NCI-H774 (cell line): ENCODE measurements at regions not wholly inside any gene's neighbourhood (a gene's known extent, or its start where the extent isn't known, plus 50 kb on each side); places are given as distances from the start of the nearest gene placed in this dataset.

ENCODE experiments used
- DNase-seq: peaks from one replicate; lab custom pipeline; 2025; lab: John Stamatoyannopoulos, UW

DNA sequence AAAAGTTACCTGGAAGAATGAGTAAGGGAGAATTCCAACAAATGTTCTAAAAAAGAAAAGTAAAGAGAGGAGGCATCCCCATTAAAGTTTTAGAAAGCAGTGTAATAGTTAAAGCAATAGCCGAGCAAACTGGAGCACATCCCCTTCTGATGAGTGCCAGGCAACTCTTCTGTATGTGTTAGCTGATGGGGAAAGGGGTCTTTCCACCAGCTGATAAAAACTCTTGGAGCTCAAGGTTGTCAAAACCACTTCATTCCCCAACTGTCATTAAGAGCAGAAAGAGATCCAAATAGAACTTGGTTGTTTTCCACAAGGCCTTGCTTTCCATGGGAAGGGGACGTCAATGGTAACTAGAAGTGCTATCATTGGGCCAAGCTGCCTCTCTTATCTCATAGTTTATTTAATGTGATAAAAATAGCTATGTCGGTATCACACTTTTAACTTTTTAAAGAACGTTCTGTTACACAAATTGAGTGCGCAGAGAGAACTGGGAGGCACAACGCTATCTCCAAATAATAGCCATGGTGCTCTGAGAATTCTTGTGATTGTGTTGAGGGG, 116.9 kb downstream of the POLR2M start:
- no peak for DNase-seq

GRCh38 chr15:57824186-57824585, 117.7 kb downstream of the POLR2M start:
- no peak for DNase-seq

GRCh38 chr15:57827021-57827420, 120.5 kb downstream of the POLR2M start:
- no peak for DNase-seq

GRCh38 chr15:57827971-57828370, 121.5 kb downstream of the POLR2M start:
- no peak for DNase-seq

GRCh38 chr15:57832183-57832582, 125.7 kb downstream of the POLR2M start:
- DNase-seq: no peak

DNA sequence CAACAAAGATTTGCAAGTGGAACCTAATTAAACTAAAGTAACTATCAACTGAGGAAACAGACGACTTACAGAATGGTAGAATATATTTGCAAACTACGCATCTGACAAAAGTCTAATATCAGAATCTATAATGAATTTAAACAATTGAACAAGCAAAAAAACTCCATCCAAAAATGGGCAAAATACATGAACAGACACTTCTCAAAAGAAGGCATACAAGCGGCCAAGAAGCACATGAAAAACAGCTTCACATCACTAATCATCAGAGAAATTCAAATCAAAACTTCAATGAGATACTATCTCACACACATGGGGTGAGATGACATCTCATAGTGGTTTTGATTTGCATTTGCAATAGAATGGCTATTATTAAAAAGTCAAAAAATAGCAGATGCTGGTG, 128.6 kb downstream of the POLR2M start:
- no peak for DNase-seq

- DNase-seq: no peak
Measured at GRCh38 chr15:57849317-57849716, 142.8 kb downstream of the POLR2M start.

GRCh38 chr15:57854531-57854930, 148.0 kb downstream of the POLR2M start:
- DNase-seq: no peak

- DNase-seq: no peak
Measured at GRCh38 chr15:57857871-57858270, 151.4 kb downstream of the POLR2M start.

DNA sequence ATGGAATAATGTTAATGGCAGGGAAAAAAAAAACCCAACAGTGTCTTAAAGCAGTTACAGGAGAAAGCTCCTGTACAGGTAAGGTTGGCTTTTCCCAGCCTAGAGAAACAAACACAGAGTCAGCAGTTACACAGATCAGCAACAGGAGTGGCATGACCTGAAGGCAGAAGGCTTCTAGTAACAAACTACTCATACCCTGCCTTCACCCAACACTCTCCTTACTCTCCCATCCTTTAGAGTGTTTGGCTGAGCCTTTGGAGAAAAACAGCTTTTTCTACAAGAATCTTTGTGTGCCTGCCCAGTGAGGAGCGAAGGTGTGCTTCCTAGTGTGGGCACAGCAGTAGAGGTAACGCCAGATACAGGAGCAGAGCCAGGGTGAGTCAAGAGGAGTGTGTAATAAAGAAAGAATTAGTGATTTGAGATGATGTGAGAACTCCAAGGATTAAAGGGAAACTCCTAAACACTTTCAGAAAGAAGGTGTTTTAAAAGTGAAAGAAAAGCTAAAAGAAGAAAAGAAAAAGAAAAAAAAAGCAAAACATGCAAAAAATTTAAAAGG, 152.7 kb downstream of the POLR2M start:
- DNase-seq: no peak

- peak; percentile 19 for DNase-seq
Measured at GRCh38 chr15:57861034-57861638, 154.6 kb downstream of the POLR2M start.

GRCh38 chr15:57861815-57862586, 155.5 kb downstream of the POLR2M start:
- DNase-seq: no peak

DNA sequence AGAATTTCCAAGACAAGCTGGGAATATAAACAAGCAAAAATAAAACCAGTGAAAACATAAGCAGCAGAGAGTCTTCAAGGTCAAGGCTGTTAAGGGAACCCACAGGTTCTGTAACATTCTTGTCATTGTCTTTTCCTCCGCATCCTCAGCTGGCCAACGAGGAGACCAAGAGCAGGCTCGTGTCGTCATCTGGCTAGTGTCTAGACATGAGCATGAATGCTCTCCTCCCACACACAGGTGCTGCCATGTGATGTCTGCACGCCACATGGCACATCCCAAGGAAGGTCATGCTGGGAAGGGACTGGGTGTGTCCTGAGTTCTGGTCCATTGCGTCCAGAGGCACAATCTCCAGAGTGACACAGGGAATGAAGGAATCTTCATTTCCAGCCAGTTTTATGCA, 156.2 kb downstream of the POLR2M start:
- DNase-seq: no peak

GRCh38 chr15:57865294-57865693, 158.8 kb downstream of the POLR2M start:
- DNase-seq: no peak

DNA sequence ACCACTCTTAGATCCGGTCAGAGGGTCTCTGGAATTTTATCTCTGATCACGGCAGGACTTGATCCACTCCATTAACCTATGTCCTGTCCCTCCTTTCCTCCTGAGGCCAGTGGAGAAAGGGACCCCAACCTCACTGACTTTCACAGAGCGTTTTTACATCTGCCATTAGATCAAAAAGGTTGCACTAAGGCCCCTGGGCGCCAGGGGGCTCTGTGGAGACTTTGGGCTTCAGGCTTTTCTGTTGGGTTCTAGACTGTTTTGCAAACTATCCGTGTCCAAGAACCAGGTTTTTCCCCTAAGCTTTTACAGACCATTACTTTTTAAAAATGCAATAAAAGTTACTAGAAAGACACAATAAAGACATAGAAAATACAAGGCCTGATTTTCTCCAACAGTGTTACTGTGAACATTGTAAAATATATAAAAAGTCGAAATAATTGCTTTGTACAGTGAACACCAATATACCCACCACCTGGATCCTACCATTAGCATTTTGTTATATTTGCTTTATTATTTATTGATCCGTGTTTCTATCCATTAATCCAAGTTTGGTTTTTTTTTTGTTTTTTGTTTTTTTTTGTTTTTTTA, 159.7 kb downstream of the POLR2M start:
- DNase-seq: peak; percentile 13

- no peak for DNase-seq
Measured at GRCh38 chr15:57867970-57868798, 161.7 kb downstream of the POLR2M start.

DNA sequence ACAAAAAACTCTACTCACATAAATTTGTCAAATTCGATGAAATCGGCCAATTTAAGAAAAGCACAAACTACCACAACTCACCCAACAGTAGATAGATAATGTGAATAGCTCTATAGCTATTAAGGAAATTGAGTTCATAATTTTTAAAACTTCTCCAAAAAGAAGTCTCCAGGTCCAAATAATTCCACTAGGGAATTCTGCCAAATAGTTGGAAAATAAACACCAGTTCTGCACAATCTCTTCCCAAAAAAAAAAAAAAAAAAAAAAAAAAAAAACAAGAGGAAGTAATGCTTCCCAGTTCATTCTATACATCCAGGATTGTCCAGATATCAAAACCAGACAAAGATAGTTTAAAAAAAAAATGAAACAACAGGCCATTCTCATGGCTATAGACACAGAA, 164.2 kb downstream of the POLR2M start:
- no peak for DNase-seq

GRCh38 chr15:57872281-57873030, 165.9 kb downstream of the POLR2M start:
- no peak for DNase-seq

- DNase-seq: no peak
Measured at GRCh38 chr15:57873564-57874209, 167.2 kb downstream of the POLR2M start.

- no peak for DNase-seq
Measured at GRCh38 chr15:57875347-57875746, 168.8 kb downstream of the POLR2M start.

DNA sequence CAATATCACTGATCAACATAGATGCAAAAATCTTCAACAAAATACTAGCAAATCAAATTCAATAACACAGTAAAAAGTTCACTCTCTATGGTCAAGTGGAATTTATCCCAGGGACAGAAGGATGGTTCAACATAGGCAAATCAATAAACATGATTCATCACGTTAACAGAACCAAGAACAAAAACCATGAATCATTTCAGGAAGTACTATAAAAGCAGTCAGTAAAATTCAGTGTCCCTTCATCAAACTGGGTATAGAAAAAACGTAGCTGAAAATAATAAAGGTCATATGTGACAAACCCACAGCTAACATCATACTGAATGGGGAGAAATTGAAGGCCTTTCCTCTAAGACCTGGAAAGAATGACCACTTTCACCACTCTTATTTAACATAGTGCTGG, 172.1 kb downstream of the POLR2M start:
- DNase-seq: no peak
